HCT116 (cell line): ENCODE measurements at regions not wholly inside any gene's neighbourhood (a gene's known extent, or its start where the extent isn't known, plus 50 kb on each side); places are given as distances from the start of the nearest gene placed in this dataset.

Experiments used
- ATAC-seq: fragments of 200-7000 bp; cut with Tn5 transposase; 2 replicates; pipeline ENCODE4 v1.9.1; 2020; ENCODE audit warnings: mild to moderate bottlenecking, moderate library complexity
- BruUV-seq: library from RNA; stranded (reverse); fragments of 400-500 nt; replicated peaks from 2 replicates; lab custom pipeline; 2021; lab: Mats Ljungman, UMichigan
- CTCF ChIA-PET: fragments of 300-600 bp; sonication (Branson Sonifier 250); formaldehyde crosslinking; loops from one replicate; lab custom pipeline; 2021; ENCODE audit warnings: antibody characterized with exemption; lab: Charles Lee
- POLR2A ChIA-PET: fragments of 300-600, 350-600 bp; sonication (Branson Sonifier 250); formaldehyde crosslinking; loops from one replicate; lab custom pipeline; 2021; ENCODE audit warnings: antibody characterized with exemption; lab: Charles Lee
- RAD21 ChIA-PET, 2 experiments: fragments of 300-600 bp; sonication (Branson Sonifier 250); formaldehyde crosslinking; loops; one replicate each; lab custom pipeline; 2023; ENCODE audit warnings: low total read pairs in 2 of 2; ENCODE audit not compliant: uncharacterized antibody in 2 of 2, unreplicated experiment in 2 of 2, low non-redundant PET in 1 of 2; lab: Charles Lee
- DNase-seq: peaks from one replicate; pipeline ENCODE4 v3.0.0-alpha.2; 2010; ENCODE audit warnings: low read depth, low spot score
- H2AFZ ChIP-seq: fragments of 200-600 bp; shearing (Covaris generic), sonication (generic); 2 replicates; pipeline ENCODE4 v1.6.1; 2017; ENCODE audit warnings: low read depth, mixed run types, mixed read lengths, antibody characterized with exemption, low read length; ENCODE audit not compliant: poor library complexity, severe bottlenecking
- H3K27ac ChIP-seq: 2 replicates; pipeline ENCODE4 v1.5.1; 2012; ENCODE audit warnings: low read depth, low read length
- H3K27me3 ChIP-seq: fragments of 200-600 bp; sonication (generic); 2 replicates; pipeline ENCODE4 v1.6.1; 2016; ENCODE audit warnings: mixed run types, low read length, mixed read lengths; ENCODE audit not compliant: insufficient read depth
- H3K36me3 ChIP-seq, 2 experiments: fragments of 200-500 bp in 1 of 2; fragments of 200-600 bp in 1 of 2; sonication (Bioruptor generic) in 1 of 2; sonication (generic) in 1 of 2; 2 replicates each; pipeline versions ENCODE4 v1.5.1 to v1.6.1; 2014 to 2016; ENCODE audit warnings: low read length in 2 of 2, inconsistent platforms in 1 of 2, mixed read lengths in 1 of 2, mixed run types in 1 of 2; ENCODE audit not compliant: insufficient read depth in 2 of 2, control insufficient read depth in 1 of 2
- H3K4me1 ChIP-seq, 2 experiments: fragments of 200-600 bp in 1 of 2; sonication (generic) in 1 of 2; 2 replicates each; pipeline versions ENCODE4 v1.5.1 to v1.6.1; 2012 to 2017; ENCODE audit warnings: low read length in 2 of 2, inconsistent platforms in 1 of 2, mild to moderate bottlenecking in 1 of 2, mixed read lengths in 1 of 2, mixed run types in 1 of 2, moderate library complexity in 1 of 2; ENCODE audit not compliant: insufficient read depth in 2 of 2, control insufficient read depth in 1 of 2
- H3K4me2 ChIP-seq: fragments of 200-600 bp; sonication (generic); 2 replicates; pipeline ENCODE4 v1.6.1; 2017; ENCODE audit warnings: mixed run types, low read length, mixed read lengths
- H3K4me3 ChIP-seq, 2 experiments: fragments of 200-600 bp in 1 of 2; sonication (generic) in 1 of 2; replicated peaks in 1 of 2; 2 replicates each; pipeline ENCODE4 v1.5.1; 2011 to 2016; ENCODE audit warnings: low read length in 2 of 2, control low read depth in 1 of 2, low read depth in 1 of 2, mild to moderate bottlenecking in 1 of 2, mixed read lengths in 1 of 2, mixed run types in 1 of 2
- H3K79me2 ChIP-seq: fragments of 200-600 bp; sonication (generic); 2 replicates; pipeline ENCODE4 v1.6.1; 2017; ENCODE audit warnings: mild to moderate bottlenecking, mixed run types, low read length, moderate library complexity, mixed read lengths; ENCODE audit not compliant: insufficient read depth
- H3K9ac ChIP-seq: fragments of 200-600 bp; sonication (generic); 2 replicates; pipeline ENCODE4 v1.6.1; 2016; ENCODE audit warnings: low read length, mixed read lengths
- H3K9me2 ChIP-seq: fragments of 200-600 bp; sonication (generic), shearing (Covaris generic); 2 replicates; pipeline ENCODE4 v1.6.1; 2017; ENCODE audit warnings: mixed run types, mild to moderate bottlenecking, moderate library complexity; ENCODE audit not compliant: insufficient read depth
- H3K9me3 ChIP-seq, 2 experiments: fragments of 200-500 bp in 1 of 2; fragments of 200-600 bp in 1 of 2; sonication (Bioruptor generic) in 1 of 2; sonication (generic) in 1 of 2; 2 replicates each; pipeline ENCODE4 v1.6.1; 2014 to 2017; ENCODE audit warnings: low read length in 2 of 2, mixed read lengths in 2 of 2, inconsistent platforms in 1 of 2, low read depth in 1 of 2, mild to moderate bottlenecking in 1 of 2, mixed run types in 1 of 2, moderate library complexity in 1 of 2; ENCODE audit not compliant: control insufficient read depth in 1 of 2, insufficient read depth in 1 of 2
- H4K20me1 ChIP-seq: fragments of 200-600 bp; sonication (generic), shearing (Covaris generic); 2 replicates; pipeline ENCODE4 v1.6.1; 2017; ENCODE audit warnings: mixed run types, mild to moderate bottlenecking, moderate library complexity; ENCODE audit not compliant: insufficient read depth
- CEBPB ChIP-seq: IDR thresholded peaks from 2 replicates; pipeline ENCODE4 v1.6.1; 2012; ENCODE audit warnings: low read depth
- EGR1 ChIP-seq: IDR thresholded peaks from 2 replicates; pipeline ENCODE4 v1.6.1; 2012; ENCODE audit warnings: low read depth
- EZH2phosphoT487 ChIP-seq: fragments of 200-600 bp; IDR thresholded peaks from 2 replicates; pipeline ENCODE4 v1.6.1; 2018; ENCODE audit warnings: antibody characterized with exemption, borderline replicate concordance
- JUND ChIP-seq: IDR thresholded peaks from 2 replicates; pipeline ENCODE4 v1.6.1; 2012
- POLR2AphosphoS5 ChIP-seq: IDR thresholded peaks from 2 replicates; pipeline ENCODE4 v1.6.1; 2011; ENCODE audit warnings: mild to moderate bottlenecking, low read depth, low read length, moderate library complexity
- RAD21 ChIP-seq: IDR thresholded peaks from 2 replicates; pipeline ENCODE4 v1.6.1; 2012; ENCODE audit warnings: low read depth, mild to moderate bottlenecking
- SP1 ChIP-seq: IDR thresholded peaks from 2 replicates; pipeline ENCODE4 v1.6.1; 2012; ENCODE audit warnings: low read depth
- YY1 ChIP-seq: IDR thresholded peaks from 2 replicates; pipeline ENCODE4 v1.6.1; 2011; ENCODE audit warnings: low read length, low read depth, moderate library complexity, mild to moderate bottlenecking; ENCODE audit not compliant: insufficient replicate concordance; ENCODE audit errors: extremely low read depth
- ZNF274 ChIP-seq: fragments of 200-500 bp; sonication (Bioruptor generic); IDR thresholded peaks from 2 replicates; pipeline ENCODE4 v1.6.1; 2014; ENCODE audit warnings: mild to moderate bottlenecking, low read depth, low read length, inconsistent platforms
- intact Hi-C: fragments of 100-400 bp; cut with micrococcal nuclease; formaldehyde crosslinking; loops from 2 replicates; pipeline ENCODE4 v1.10.0; 2022
- TF ChIP-seq, protein P1 (sequence below), 3 experiments: fragments of 200-600 bp in 1 of 3; sonication (generic) in 1 of 3; IDR thresholded peaks in 2 of 3; conservative IDR thresholded peaks in 1 of 3; 2 replicates each; pipeline ENCODE4 v1.5.1; 2012 to 2017; ENCODE audit warnings: low read depth in 2 of 3, low read length in 2 of 3, antibody characterized with exemption in 1 of 3, borderline replicate concordance in 1 of 3, control low read depth in 1 of 3, mild to moderate bottlenecking in 1 of 3, mixed read lengths in 1 of 3, mixed run types in 1 of 3, moderate library complexity in 1 of 3; ENCODE audit not compliant: insufficient read depth in 1 of 3
- TF ChIP-seq, protein P2 (sequence below): IDR thresholded peaks from 2 replicates; pipeline ENCODE4 v1.6.1; 2012; ENCODE audit warnings: low read depth

DNA sequence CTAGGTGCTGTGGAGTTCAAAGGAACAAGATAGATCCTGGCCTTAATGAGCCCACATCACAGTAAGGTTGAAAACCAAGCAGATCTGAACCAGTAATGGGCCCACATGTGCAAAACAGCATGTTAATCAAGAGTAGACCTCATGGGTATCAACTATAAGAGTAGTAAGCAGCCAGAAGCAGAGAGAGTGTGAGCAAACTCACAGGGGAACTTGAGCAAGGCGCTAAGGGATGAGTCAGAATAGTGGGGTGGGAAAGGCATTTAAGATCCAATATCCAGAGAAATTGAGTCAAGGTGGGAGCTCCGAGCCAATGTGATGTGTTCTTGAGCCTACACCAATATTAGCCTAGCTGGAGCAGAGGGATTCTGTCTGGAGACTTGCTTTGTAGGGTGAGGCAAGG, 52.4 kb upstream of the GJA5 start:
- H3K36me3 ChIP-seq: no peaks in the 10 kb centered on the region
- TF ChIP-seq CEBPB (no peak), EGR1 (no peak), ZNF274 (no peak), POLR2AphosphoS5 (no peak)
- TF ChIP-seq, all 23 proteins: peak for 0
- Histone ChIP-seq H2AFZ (no peak overlapping the region), H3K9ac (no peak overlapping the region), H3K4me3 (no peak overlapping the region), H3K9me2 (no peaks in the 10 kb centered on the region), H4K20me1 (no peaks in the 10 kb centered on the region), H3K4me2 (no peak overlapping the region), H3K27ac (no peak overlapping the region), H3K79me2 (no peaks in the 10 kb centered on the region), H3K27me3 (no peaks in the 10 kb centered on the region), H3K4me1 (no peaks in the 10 kb centered on the region), H3K9me3 (no peaks in the 10 kb centered on the region)
- CTCF ChIA-PET: no interaction called here
- ATAC-seq (no peak), DNase-seq (no peak)
- RAD21 ChIA-PET: no interaction called here
- POLR2A ChIA-PET: no interaction called here
- intact Hi-C loops: no loop called here
- no TSS peak for BruUV-seq

DNA sequence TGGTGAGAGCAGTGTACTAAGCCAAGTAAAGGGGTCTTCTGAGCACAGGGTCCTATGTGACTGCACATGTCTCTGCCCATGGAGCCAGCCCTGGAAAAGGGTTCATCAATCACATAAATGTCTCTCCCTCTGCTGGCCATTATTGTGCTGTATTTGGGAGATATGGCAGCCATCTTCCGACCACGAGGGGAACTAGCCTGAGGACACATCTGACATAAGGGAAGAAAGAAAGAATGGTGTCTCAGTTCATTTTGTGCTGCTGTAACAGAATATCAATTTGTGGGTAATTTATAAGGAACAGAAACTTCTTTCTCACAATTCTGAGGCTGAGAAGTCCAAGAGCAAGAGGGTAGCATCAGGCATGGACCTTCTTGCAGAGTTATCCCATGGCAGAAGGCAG, 55.1 kb upstream of the GJA5 start:
- RAD21 ChIA-PET: no interaction called here
- no peak overlapping the region for H3K4me3 ChIP-seq
- DNase-seq: no peak
- POLR2A ChIA-PET: no interaction called here
- 0 out of 2 replicates have a peak, but pooled peaks have one; percentile 47 for ATAC-seq
- TF ChIP-seq, protein P1, sequence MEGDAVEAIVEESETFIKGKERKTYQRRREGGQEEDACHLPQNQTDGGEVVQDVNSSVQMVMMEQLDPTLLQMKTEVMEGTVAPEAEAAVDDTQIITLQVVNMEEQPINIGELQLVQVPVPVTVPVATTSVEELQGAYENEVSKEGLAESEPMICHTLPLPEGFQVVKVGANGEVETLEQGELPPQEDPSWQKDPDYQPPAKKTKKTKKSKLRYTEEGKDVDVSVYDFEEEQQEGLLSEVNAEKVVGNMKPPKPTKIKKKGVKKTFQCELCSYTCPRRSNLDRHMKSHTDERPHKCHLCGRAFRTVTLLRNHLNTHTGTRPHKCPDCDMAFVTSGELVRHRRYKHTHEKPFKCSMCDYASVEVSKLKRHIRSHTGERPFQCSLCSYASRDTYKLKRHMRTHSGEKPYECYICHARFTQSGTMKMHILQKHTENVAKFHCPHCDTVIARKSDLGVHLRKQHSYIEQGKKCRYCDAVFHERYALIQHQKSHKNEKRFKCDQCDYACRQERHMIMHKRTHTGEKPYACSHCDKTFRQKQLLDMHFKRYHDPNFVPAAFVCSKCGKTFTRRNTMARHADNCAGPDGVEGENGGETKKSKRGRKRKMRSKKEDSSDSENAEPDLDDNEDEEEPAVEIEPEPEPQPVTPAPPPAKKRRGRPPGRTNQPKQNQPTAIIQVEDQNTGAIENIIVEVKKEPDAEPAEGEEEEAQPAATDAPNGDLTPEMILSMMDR (IDR thresholded peaks at IDR 0.05 in 2 of 3, conservative IDR thresholded peaks at IDR 0.05 in 1 of 3; ENCODE audit: borderline replicate concordance in 1 of 3, insufficient read depth in 1 of 3, low read depth in 2 of 3, low read length in 2 of 3): peak in 2 of 3 experiments; percentile 7 to 27; a peak in 2 of 6 replicates
- TF ChIP-seq SP1: no peak
- peak; percentile 38 for TF ChIP-seq YY1
- TF ChIP-seq CEBPB: no peak
- TF ChIP-seq RAD21: 0 out of 2 replicates have a peak, but pooled peaks have one; percentile 10
- no peak for TF ChIP-seq JUND
- TF ChIP-seq, protein P2, sequence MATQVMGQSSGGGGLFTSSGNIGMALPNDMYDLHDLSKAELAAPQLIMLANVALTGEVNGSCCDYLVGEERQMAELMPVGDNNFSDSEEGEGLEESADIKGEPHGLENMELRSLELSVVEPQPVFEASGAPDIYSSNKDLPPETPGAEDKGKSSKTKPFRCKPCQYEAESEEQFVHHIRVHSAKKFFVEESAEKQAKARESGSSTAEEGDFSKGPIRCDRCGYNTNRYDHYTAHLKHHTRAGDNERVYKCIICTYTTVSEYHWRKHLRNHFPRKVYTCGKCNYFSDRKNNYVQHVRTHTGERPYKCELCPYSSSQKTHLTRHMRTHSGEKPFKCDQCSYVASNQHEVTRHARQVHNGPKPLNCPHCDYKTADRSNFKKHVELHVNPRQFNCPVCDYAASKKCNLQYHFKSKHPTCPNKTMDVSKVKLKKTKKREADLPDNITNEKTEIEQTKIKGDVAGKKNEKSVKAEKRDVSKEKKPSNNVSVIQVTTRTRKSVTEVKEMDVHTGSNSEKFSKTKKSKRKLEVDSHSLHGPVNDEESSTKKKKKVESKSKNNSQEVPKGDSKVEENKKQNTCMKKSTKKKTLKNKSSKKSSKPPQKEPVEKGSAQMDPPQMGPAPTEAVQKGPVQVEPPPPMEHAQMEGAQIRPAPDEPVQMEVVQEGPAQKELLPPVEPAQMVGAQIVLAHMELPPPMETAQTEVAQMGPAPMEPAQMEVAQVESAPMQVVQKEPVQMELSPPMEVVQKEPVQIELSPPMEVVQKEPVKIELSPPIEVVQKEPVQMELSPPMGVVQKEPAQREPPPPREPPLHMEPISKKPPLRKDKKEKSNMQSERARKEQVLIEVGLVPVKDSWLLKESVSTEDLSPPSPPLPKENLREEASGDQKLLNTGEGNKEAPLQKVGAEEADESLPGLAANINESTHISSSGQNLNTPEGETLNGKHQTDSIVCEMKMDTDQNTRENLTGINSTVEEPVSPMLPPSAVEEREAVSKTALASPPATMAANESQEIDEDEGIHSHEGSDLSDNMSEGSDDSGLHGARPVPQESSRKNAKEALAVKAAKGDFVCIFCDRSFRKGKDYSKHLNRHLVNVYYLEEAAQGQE: no peak
- no peak for TF ChIP-seq EZH2phosphoT487
- no peak overlapping the region for H2AFZ ChIP-seq
- CTCF ChIA-PET: no interaction called here
- H3K36me3 ChIP-seq: no peaks in the 10 kb centered on the region
- no peaks in the 10 kb centered on the region for H3K9me3 ChIP-seq
- H3K27ac ChIP-seq: no peak overlapping the region
- no peak overlapping the region for H3K9ac ChIP-seq
- H3K4me1 ChIP-seq: no peaks in the 10 kb centered on the region
- no peaks in the 10 kb centered on the region for H3K79me2 ChIP-seq
- no peaks in the 10 kb centered on the region for H3K9me2 ChIP-seq
- intact Hi-C loops: no loop called here
- no TSS peak for BruUV-seq
- H3K27me3 ChIP-seq: no peaks in the 10 kb centered on the region; the same call in 1 of the 2 replicates
- H3K4me2 ChIP-seq: no peak overlapping the region
- no peaks in the 10 kb centered on the region for H4K20me1 ChIP-seq
